Colonic mucosa (tissue), 4 donors: ENCODE measurements at regions not wholly inside any gene's neighbourhood (a gene's known extent, or its start where the extent isn't known, plus 50 kb on each side); places are given as distances from the start of the nearest gene placed in this dataset.

Experiments
- DNase-seq: peaks from one replicate; pipeline ENCODE4 v3.0.0-alpha.2; 2020
- H3K27ac ChIP-seq: fragments of 200-600 bp; one replicate; pipeline ENCODE4 v1.8.0; 2021
- H3K27me3 ChIP-seq: fragments of 200-600 bp; one replicate; pipeline ENCODE4 v1.8.0; 2021
- H3K36me3 ChIP-seq: fragments of 200-600 bp; one replicate; pipeline ENCODE4 v1.8.0; 2021
- H3K4me1 ChIP-seq: fragments of 200-600 bp; one replicate; pipeline ENCODE4 v1.8.0; 2021; ENCODE audit warnings: mild to moderate bottlenecking
- H3K4me3 ChIP-seq: fragments of 200-600 bp; one replicate; pipeline ENCODE4 v1.8.0; 2021
- H3K9ac ChIP-seq, 2 donors: one replicate each; pipeline ENCODE4 v1.7.0; 2013; ENCODE audit warnings: control low read depth in 2 of 2, low read depth in 2 of 2, low read length in 2 of 2
- H3K9me3 ChIP-seq: fragments of 200-600 bp; one replicate; pipeline ENCODE4 v1.8.0; 2021
- intact Hi-C: fragments of 100-400 bp; cut with DNase I; formaldehyde crosslinking; loops from one replicate; pipeline ENCODE4 v1.14.1; 2022
- TF ChIP-seq, protein P1 (sequence below): fragments of 200-600 bp; IDR thresholded peaks from one replicate; pipeline ENCODE4 v1.8.0; 2022; ENCODE audit warnings: antibody characterized with exemption, mild to moderate bottlenecking
- donor health status: healthy.
- donor health status: DM: no; HTN: no; CAD: no.
- donor health status: DM: no; HTN: no; CAD: no.

- no peak for DNase-seq
- no peak overlapping the region for H3K4me3 ChIP-seq
- no peaks in the 10 kb centered on the region for H3K36me3 ChIP-seq
- no peaks in the 10 kb centered on the region for H3K4me1 ChIP-seq
- intact Hi-C loops: no loop called here
- H3K9ac ChIP-seq: no peak overlapping the region
- TF ChIP-seq, protein P1, sequence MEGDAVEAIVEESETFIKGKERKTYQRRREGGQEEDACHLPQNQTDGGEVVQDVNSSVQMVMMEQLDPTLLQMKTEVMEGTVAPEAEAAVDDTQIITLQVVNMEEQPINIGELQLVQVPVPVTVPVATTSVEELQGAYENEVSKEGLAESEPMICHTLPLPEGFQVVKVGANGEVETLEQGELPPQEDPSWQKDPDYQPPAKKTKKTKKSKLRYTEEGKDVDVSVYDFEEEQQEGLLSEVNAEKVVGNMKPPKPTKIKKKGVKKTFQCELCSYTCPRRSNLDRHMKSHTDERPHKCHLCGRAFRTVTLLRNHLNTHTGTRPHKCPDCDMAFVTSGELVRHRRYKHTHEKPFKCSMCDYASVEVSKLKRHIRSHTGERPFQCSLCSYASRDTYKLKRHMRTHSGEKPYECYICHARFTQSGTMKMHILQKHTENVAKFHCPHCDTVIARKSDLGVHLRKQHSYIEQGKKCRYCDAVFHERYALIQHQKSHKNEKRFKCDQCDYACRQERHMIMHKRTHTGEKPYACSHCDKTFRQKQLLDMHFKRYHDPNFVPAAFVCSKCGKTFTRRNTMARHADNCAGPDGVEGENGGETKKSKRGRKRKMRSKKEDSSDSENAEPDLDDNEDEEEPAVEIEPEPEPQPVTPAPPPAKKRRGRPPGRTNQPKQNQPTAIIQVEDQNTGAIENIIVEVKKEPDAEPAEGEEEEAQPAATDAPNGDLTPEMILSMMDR: no peak
- H3K27me3 ChIP-seq: no peaks in the 10 kb centered on the region
- H3K27ac ChIP-seq: no peak overlapping the region
- H3K9me3 ChIP-seq: no peaks in the 10 kb centered on the region
Observed at GRCh38 chr7:21146642-21147423, 281.1 kb upstream of the SP4 start.

- TF ChIP-seq, protein P1: no peak
- H3K9me3 ChIP-seq: no peaks in the 10 kb centered on the region
- H3K4me3 ChIP-seq: no peak overlapping the region
- H3K27ac ChIP-seq: no peak overlapping the region
- DNase-seq: no peak
- intact Hi-C loops: no loop called here
- H3K36me3 ChIP-seq: no peaks in the 10 kb centered on the region
- H3K4me1 ChIP-seq: peaks cover 1% of the 10 kb centered on the region
- no peaks in the 10 kb centered on the region for H3K27me3 ChIP-seq
- no peak overlapping the region for H3K9ac ChIP-seq
Observed at GRCh38 chr7:21149809-21150208, 278.1 kb upstream of the SP4 start.

- Histone ChIP-seq H3K27me3 (no peaks in the 10 kb centered on the region), H3K36me3 (no peaks in the 10 kb centered on the region), H3K9ac (no peak overlapping the region), H3K4me3 (no peak overlapping the region), H3K27ac (no peak overlapping the region), H3K4me1 (peaks cover 4% of the 10 kb centered on the region), H3K9me3 (no peaks in the 10 kb centered on the region)
- DNase-seq: peak; percentile 35
- intact Hi-C loops: no loop called here
- TF ChIP-seq, protein P1: no peak
Observed at GRCh38 chr7:21154614-21155013, 273.3 kb upstream of the SP4 start.

- no peak for DNase-seq
- peaks cover 4% of the 10 kb centered on the region for H3K4me1 ChIP-seq
Observed at GRCh38 chr7:21159506-21159905, 268.4 kb upstream of the SP4 start.

GRCh38 chr7:21160401-21160800, 267.5 kb upstream of the SP4 start:
- DNase-seq: no peak
- H3K9ac ChIP-seq: no peak overlapping the region
- intact Hi-C loops: no loop called here
- no peaks in the 10 kb centered on the region for H3K4me1 ChIP-seq
- H3K27ac ChIP-seq: no peak overlapping the region
- H3K9me3 ChIP-seq: no peaks in the 10 kb centered on the region
- no peaks in the 10 kb centered on the region for H3K36me3 ChIP-seq
- H3K27me3 ChIP-seq: no peaks in the 10 kb centered on the region
- TF ChIP-seq, protein P1: no peak
- H3K4me3 ChIP-seq: no peak overlapping the region

More at GRCh38 chr7:21159506-21159905, 268.4 kb upstream of the SP4 start:
- Histone ChIP-seq H3K27me3 (no peaks in the 10 kb centered on the region), H3K27ac (no peak overlapping the region), H3K9me3 (no peaks in the 10 kb centered on the region), H3K4me3 (no peak overlapping the region), H3K36me3 (no peaks in the 10 kb centered on the region), H3K9ac (no peak overlapping the region)
- intact Hi-C loops: no loop called here
- TF ChIP-seq, protein P1: no peak
